Mesenteric fat pad (tissue), 1 donor: ENCODE measurements at regions not wholly inside any gene's neighbourhood (a gene's known extent, or its start where the extent isn't known, plus 50 kb on each side); places are given as distances from the start of the nearest gene placed in this dataset.
"Not testable (repeated sequence)": the region's sequence is repeated elsewhere in the genome, so short reads cannot be mapped to it uniquely, and the experiment has no call there.

ENCODE experiments used
- DNase-seq: peaks from one replicate; pipeline ENCODE4 v3.0.0-alpha.2; 2020; ENCODE audit warnings: low spot score
- donor health status: DM: yes; HTN: yes; CAD: no.

GRCh38 chr9:73981405-73981804 is 515.7 kb upstream of the RORB start:
- no peak for DNase-seq

- DNase-seq, result no peak
Observed at GRCh38 chr9:73995836-73996235, 501.3 kb upstream of the RORB start.

- no peak for DNase-seq
Observed at GRCh38 chr9:73996844-73997243, 500.3 kb upstream of the RORB start.

- DNase-seq, result no peak
Observed at GRCh38 chr9:74001382-74001781, 495.8 kb upstream of the RORB start.

- no peak for DNase-seq
Observed at GRCh38 chr9:74006935-74007334, 490.2 kb upstream of the RORB start.

- no peak for DNase-seq
Observed at GRCh38 chr9:74007833-74008232, 489.3 kb upstream of the RORB start.

- DNase-seq, result no peak
Observed at GRCh38 chr9:74016004-74016403, 481.1 kb upstream of the RORB start.

- no peak for DNase-seq
Observed at GRCh38 chr9:74025402-74025925, 471.7 kb upstream of the RORB start.

- DNase-seq, result no peak
Observed at GRCh38 chr9:74032421-74032820, 464.7 kb upstream of the RORB start.

GRCh38 chr9:74035786-74036185 is 461.3 kb upstream of the RORB start:
- no peak for DNase-seq

- no peak for DNase-seq
Observed at GRCh38 chr9:74036549-74037231, 460.4 kb upstream of the RORB start.

- DNase-seq, result no peak
Observed at GRCh38 chr9:74037274-74037673, 459.9 kb upstream of the RORB start.

GRCh38 chr9:74041588-74041987 is 455.5 kb upstream of the RORB start:
- no peak for DNase-seq

GRCh38 chr9:74044844-74045243 is 452.3 kb upstream of the RORB start:
- DNase-seq, result no peak

GRCh38 chr9:74056023-74056422 is 441.1 kb upstream of the RORB start:
- no peak for DNase-seq

- not testable (repeated sequence) for DNase-seq
Observed at GRCh38 chr9:74057051-74057450, 440.1 kb upstream of the RORB start.

- DNase-seq, result no peak
Observed at GRCh38 chr9:74064702-74065101, 432.4 kb upstream of the RORB start.

- DNase-seq, result no peak
Observed at GRCh38 chr9:74066128-74066527, 431.0 kb upstream of the RORB start.

GRCh38 chr9:74066605-74067004 is 430.5 kb upstream of the RORB start:
- DNase-seq, result no peak

GRCh38 chr9:74071502-74071901 is 425.6 kb upstream of the RORB start:
- DNase-seq, result no peak

GRCh38 chr9:74073897-74074296 is 423.2 kb upstream of the RORB start:
- no peak for DNase-seq

GRCh38 chr9:74078647-74079046 is 418.5 kb upstream of the RORB start:
- DNase-seq, result no peak

- not testable (repeated sequence) for DNase-seq
Observed at GRCh38 chr9:74080652-74081051, 416.5 kb upstream of the RORB start.
